DMS 273 (cell line): ENCODE measurements at regions not wholly inside any gene's neighbourhood (a gene's known extent, or its start where the extent isn't known, plus 50 kb on each side); places are given as distances from the start of the nearest gene placed in this dataset.
"Not testable (repeated sequence)": the region's sequence is repeated elsewhere in the genome, so short reads cannot be mapped to it uniquely, and the experiment has no call there.

Experiments used
- DNase-seq: peaks from one replicate; lab custom pipeline; 2025; ENCODE audit not compliant: unreplicated experiment; lab: John Stamatoyannopoulos, UW

DNA sequence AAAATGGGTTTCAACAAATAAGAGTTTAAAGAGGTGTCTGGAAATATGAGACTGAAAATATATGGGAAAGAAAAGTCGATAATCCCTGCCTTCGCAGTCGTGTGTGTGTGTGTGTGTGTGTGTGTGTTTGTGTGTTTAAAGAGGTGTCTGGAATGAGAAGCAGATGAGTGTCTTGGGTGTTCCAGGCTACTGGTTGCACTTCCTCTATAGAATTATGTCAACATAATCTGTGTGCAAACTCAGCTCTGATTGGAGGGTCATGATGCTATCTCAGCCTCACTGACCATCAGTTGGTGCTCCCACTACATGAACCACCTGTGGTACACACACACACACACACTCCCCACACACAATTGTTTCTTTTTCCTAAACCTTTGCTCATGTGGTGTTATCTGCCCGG lies 347.3 kb downstream of the NPIPA8 start:
- no peak for DNase-seq

GRCh38 chr16:17988839-17989238 lies 347.7 kb downstream of the NPIPA8 start:
- no peak for DNase-seq

DNA sequence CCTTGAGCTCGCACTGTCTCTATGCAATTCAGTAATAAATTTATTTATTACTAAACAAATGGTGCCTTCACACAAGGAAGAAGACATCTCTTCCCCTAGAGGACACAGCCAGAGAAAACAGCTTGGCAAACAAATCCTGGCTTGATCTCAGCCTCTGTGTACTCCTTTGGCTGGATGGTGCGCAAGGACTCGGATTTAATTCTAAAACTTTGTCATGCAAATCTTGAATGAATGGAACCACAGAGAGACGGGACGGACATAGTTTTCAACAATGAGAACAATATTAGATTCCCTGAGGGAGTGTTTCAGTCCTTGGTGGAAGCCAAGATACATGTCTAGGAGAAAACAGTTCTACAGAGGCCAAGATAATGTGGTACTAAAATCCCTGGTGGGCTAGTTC lies 349.5 kb downstream of the NPIPA8 start:
- DNase-seq = no peak

DNA sequence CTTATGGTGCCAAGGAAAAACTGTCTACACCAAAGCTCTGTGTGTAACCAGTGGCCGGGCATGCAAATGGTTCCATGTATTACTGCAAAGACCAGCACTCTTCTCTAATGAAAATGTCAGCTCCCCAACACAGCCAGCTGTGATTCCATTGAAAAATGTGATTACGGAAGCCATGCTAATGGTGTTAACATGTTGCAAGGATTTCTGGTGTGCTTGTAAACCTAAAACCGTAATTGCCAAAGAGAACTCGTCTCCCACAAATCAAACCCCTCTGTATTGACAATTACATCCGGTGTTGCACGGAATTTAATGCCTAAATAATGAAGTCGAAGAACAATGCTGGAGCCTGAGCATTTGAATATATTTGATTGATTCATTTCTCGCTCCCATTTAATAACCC lies 351.7 kb downstream of the NPIPA8 start:
- DNase-seq = no peak

DNA sequence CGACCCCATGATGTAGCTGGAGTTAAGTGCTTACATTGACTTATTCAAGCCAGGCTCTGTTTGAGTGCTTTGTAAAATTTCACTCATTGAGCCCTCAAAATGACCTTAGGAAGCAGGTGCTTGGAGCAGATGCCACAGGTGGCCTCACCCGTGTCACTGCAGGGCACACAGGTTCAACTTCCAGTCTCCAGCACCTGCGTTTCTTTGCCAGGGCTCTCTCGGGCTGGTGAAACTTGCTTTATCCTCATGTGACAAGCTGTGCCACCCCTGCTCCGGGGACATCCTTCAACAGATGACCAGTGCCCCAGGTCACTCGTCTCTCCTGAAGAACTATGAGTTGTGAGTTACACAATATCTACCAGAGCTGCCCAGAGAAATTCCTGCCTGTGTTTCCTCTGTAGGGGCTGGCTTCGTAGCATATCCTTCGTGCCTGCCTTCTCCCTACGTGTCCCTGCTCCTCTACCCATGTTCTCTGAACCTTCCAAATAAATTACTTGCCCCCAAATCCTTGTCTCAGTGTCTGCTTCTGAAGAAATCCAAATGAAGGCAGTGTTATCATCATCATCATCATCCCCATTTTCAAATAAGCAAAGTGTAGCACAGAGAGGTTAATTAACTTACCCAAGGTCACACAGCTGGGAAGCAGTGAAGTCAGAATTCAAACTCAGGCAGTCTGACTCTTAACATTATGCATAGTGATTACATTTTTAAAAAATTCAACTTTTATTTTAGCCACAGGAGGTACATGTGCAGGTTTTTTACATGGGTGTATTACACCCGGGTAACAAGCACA lies 352.5 kb downstream of the NPIPA8 start:
- no peak for DNase-seq

DNA sequence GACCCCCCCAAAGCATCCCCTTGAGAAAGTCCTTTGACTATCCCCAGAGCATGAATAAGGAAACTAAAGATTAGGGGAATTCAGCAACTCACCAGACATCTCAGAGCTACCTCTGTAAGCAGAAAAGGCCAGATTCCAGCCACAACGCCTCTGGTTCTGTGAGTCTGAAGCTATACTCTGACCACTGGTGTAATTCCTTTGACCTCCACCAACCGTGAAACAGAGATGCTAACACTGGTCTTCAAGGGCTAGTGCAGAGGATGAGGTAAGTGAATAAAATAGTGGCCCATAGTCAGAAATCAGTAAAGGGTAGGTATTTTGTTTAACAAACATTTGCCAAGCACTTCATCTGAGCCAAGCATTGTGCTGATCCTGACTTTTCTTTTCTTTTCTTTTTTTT lies 353.4 kb downstream of the NPIPA8 start:
- DNase-seq = no peak

DNA sequence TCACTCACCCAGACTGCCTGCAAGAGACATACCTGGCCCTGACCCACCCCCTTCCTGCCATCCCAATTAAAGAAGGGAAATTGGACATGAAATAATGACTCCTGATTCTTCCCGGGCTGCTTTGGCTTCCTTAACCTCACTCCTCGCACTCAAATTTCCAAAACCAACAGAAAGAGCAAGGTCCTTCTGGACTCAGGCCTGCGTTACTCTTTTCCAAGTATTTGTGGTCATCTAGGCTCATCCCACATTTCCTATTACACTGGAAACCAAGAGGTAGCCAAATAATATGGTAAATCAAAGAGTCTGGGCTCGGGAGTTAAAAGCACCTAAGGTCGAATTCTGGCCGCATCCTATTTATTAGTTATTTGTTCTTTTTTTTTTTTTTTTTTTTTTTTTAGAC lies 359.3 kb downstream of the NPIPA8 start:
- no peak for DNase-seq

- DNase-seq = peak; percentile 43
Observed at GRCh38 chr16:17972460-17972943, 364.0 kb downstream of the NPIPA8 start.

DNA sequence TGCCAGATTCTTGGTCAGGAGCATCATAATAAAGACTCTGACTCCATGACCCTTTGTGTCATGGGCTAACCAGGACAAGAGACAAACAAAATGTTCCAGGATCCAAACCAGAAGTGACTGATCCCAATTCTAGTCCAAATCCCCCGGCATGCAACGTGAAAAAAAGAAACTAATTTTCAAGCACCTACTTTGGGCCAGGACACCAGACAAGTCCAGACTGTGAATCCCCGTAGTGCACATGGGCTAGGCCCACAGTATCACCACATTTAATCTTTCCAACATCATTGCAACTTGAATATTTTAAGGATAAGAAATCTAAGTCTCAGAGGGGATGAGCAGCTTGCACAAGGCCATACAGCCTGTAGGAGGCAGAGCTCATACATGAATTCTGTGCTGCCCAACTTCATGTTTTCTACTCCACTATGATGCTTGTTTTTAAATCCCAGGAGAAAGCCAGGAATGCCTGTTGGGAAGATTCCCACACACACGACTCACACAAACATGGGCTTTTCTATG lies 365.7 kb downstream of the NPIPA8 start:
- DNase-seq = peak; percentile 31

DNA sequence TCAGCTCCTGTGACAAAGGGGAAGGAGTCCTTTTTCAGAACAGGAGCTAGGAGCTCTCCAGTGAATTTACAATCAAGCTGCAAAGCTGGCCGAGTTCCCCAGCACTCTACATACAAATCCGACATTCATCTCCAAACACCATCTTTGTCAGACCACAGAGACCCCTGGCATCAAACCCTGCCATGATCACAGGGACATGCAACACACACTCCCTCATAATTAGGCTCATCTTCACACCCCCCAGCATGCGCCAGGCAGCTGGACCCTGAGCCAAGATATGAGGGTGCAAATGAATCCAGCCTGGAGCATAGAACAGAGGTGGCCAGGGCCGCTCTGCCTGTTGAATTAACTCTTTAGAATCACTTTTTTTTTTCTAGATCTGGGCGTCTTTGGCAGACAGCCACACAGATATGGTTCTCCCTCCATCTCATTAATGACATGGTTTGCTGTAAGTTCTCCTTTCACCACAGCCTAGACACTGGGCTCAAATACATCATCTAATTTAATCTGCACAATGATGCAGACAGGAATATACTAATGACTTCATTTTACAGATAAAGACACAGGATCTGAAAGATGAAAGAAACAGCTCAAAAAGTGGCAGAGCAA lies 366.3 kb downstream of the NPIPA8 start:
- no peak for DNase-seq

GRCh38 chr16:17965133-17965900 lies 371.2 kb downstream of the NPIPA8 start:
- DNase-seq = no peak

GRCh38 chr16:17964196-17964595 lies 372.3 kb downstream of the NPIPA8 start:
- no peak for DNase-seq

- DNase-seq = no peak
Observed at GRCh38 chr16:17963185-17963836, 373.2 kb downstream of the NPIPA8 start.

- no peak for DNase-seq
Observed at GRCh38 chr16:17962726-17963125, 373.8 kb downstream of the NPIPA8 start.

DNA sequence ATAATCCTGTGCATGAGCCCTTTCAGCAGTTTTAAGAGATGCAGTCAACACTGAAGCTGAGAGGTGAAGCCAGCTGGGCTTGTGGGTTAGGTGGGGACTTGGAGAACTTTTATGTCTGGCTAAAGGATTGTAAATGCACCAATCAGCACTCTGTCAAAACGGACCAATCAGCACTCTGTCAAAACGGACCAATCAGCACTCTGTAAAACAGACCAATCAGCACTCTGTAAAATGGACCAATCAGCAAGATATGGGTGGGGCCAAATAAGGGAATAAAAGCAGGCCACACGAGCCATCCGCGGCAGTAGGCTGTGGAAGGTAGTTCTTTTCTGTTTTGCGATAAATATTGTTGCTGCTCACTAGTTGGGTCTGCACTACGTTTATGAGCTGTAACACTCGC lies 374.7 kb downstream of the NPIPA8 start:
- DNase-seq = not testable (repeated sequence)

GRCh38 chr16:17951378-17951777 lies 385.2 kb downstream of the NPIPA8 start:
- no peak for DNase-seq

- no peak for DNase-seq
Observed at GRCh38 chr16:17949982-17950250, 386.6 kb downstream of the NPIPA8 start.

GRCh38 chr16:17949141-17949981 lies 387.2 kb downstream of the NPIPA8 start:
- DNase-seq = no peak

DNA sequence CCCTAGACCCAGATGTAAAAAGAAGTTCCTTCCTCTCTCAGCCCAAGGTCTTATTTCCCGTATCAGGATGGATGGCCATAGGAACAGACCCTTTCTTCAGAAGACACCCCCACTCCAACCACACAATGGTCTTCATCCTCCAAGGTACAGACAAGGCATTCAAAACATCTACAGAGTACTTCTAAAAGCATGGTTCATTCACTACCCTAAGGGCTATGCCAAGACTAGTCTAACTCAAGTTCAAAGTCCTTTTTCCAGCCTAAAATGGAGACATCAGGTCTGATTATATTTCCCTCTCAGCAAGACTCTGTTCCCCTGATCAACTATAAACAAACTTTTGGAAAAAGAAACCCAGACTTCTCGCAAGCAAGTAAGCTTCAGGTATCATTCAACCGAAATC lies 388.9 kb downstream of the NPIPA8 start:
- DNase-seq = no peak

DNA sequence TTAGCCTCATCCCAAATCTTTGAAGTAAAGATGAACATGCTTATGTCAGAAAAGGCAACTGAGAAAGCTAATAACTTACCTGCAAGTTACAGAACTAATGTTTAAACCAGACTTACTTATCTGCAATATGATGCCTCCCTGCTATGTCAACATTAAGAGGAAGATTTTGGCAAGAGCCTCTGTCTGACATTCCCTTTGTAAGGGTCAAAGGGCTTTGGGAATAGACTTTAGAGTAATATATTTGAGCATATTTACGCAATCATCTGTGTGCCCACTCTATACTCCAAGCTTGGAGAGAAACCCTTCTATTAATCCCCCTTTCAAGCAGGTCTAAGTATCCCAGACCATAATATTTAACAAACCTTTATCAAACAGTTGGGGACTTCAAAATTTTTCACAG lies 389.4 kb downstream of the NPIPA8 start:
- no peak for DNase-seq
